GM08714 (cell line): ENCODE measurements at regions not wholly inside any gene's neighbourhood (a gene's known extent, or its start where the extent isn't known, plus 50 kb on each side); places are given as distances from the start of the nearest gene placed in this dataset.

Source experiments
- H3K4me3 ChIP-seq: fragments of 200-500 bp; sonication (Bioruptor generic); 2 replicates; pipeline ENCODE4 v1.5.1; 2014; ENCODE audit warnings: mild to moderate bottlenecking, low read length, inconsistent platforms
- ZNF274 ChIP-seq: IDR thresholded peaks from 2 replicates; pipeline ENCODE4 v1.6.1; 2012; ENCODE audit warnings: mild to moderate bottlenecking, low read depth, low read length

DNA sequence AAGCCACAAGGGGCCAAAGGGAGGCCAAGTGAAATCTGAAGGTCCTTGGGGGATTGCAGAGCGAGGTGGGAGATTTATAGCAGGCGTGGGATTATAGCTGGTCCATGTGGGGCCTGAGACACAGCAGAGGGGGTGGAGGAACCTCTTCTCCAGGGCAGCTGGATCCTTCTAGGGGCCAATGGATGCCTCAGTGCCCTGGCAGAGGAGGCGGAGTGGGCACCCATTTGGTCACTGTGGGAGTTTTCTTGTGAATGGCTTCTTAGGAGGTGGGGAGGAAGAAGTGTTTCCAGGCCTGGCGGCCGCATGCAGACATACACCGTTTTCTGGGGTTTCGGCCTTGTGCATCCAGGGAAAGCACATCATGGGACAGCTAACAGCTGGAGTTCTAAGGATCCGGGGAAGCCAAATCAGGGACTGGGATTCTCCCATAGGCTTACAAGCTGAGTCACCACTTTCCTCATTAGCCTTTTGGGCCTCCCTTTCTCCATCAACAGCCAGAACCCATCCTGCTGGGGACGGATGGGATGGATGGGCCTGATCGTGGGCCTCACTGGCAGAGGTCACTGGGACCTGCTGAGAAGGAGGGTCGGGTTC lies 76.5 kb downstream of the RHOU start:
- no peak for TF ChIP-seq ZNF274

DNA sequence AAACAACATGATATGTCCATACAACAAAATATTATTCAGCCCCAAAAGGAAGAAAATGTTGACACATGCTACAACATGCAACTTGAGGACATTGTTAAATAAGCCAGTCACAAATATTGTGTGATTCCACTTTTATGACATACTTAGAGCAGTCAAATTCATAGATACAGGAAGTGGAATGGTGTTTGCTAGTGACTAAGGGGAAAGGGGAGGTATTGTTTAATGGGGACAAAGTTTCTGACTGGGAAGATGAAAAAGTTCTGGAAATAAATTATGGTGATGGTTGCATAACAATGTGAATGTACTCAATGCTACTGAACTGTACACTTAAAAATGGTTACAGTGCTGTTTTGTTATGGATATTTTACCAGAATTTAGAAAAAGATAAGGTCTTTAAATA lies 77.7 kb downstream of the RHOU start:
- no peak overlapping the region for H3K4me3 ChIP-seq
- TF ChIP-seq ZNF274 = no peak

More for the DNA sequence above, 76.5 kb downstream of the RHOU start:
- no peak overlapping the region for H3K4me3 ChIP-seq

DNA sequence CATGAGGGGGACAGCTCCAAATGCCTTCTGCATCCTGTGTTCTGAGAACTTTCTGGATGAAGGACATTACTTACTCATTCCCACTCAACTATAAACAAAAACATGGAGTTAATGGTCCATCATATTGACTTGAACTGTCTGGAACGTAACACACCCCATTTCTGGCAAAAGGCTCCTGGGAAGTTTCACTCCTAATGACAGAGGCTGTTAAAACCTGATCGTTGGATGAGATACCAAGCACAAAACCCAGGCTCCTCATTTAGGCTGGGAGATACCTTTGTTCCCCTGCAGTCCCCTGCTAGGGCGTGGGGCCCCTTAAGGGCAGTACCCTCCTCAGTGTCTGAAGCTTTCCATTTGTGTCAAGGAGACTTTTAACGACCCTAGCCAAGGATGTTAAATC lies 78.9 kb downstream of the RHOU start:
- TF ChIP-seq ZNF274 = no peak
- H3K4me3 ChIP-seq = no peak overlapping the region

DNA sequence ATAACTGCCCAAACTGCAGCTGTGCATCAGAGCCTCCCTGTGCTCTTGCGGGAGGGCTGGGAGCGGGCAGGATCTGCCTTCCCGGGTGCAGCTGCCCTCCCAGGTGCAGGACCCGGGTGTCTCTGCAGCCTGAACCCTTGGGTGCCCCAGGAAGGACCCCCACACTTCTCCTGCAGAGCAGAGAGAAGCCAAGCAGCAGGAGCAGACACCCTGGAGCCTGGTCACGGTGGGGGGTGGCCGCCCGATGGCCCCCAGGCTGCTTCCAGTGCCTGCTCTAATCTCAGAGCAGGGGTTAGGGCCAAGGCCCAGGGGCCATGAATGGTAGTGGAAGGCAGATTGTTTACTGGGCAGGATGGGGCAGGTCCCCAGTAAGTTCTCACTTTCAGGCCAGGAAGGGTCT lies 83.0 kb downstream of the RHOU start:
- H3K4me3 ChIP-seq = no peak overlapping the region
- no peak for TF ChIP-seq ZNF274

DNA sequence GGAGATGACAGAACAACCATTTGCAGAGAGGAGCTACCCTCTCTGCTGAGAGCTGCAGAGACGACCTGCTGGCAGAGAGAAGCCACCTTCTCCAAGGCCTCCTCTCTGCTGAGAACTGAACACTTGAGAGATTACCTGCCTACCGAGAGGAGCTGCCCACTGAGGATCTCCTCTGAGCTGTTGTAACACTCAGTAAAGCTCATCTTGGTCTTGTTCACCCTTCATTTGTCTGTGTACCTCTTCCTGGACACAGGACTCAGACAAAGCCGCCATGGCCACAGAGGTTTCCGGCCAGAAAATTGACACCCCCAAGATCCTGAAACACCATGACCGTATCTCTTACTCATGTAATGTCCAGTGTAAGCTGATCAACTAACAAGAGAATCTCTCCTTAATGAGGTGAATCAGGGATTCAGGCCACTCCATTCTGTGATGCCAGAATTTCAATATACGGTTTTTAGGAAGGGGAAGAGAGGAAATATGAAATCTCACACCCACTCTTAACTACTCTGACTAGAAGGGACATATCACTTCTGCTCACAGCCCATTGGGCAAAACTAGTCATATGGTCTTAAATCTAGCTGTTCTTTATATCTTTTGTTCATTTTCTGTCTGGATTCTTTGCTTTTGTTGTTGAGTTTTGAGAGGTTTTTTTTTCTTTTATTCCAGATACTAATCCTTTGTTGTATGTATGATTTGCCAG lies 83.8 kb downstream of the RHOU start:
- TF ChIP-seq ZNF274 = no peak
- H3K4me3 ChIP-seq = no peak overlapping the region

DNA sequence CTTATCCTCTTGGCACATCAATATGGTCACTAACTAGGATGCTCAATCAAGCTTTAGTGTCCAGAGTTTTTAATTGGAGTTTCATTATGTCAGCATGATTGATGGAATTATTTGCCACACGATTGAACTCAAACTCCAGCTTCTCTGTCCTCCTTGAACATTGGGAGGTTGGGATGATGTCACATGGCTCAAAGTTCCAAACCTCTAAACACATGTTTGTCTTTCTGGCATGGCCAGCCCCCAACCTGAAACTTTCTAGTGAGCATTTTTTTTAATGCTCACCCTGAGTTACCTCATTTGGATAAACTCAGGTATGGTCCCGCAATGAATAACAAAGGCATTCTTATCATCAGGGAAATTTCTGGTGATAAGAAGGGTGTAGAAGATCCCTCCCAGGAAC lies 86.0 kb downstream of the RHOU start:
- TF ChIP-seq ZNF274 = no peak
- no peak overlapping the region; the same call in 1 of the 2 replicates for H3K4me3 ChIP-seq

DNA sequence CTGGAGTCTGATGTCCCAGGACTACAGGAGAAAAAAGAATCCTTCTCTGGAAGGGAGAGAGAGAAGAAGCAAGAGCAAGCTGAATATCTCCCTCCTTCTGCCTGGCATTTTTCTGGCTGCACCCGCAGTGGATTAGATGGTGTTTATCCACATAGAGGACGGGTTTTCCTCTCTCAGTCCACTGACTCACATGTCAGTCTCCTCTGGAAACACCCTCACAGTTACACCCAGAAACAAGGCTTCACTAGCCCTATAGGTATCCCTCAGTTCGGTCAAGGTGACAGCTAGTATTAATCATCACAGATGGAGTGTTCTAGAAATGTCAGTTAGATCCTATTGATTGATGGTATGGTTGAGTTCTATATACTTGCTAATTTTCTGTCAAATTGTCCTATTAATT lies 87.9 kb downstream of the RHOU start:
- TF ChIP-seq ZNF274 = no peak

DNA sequence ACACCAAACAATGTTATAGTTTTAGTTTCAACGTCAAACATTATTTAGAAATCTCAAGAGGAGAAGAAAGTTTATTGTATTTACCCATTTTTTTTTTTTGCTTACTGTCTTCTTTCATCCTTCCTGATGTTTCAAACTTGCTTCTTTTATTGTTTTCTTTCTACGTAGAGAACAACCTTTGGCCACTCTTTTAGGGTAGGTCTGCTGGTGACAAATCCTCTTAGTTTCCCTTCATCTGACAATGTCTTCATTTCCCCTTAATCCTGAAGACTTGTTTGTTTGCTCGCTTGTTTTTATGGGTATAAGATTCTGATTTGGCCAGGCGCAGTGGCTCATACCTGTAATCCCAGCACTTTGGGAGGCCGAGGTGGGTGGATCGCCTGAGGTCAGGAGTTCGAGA lies 89.1 kb downstream of the RHOU start:
- H3K4me3 ChIP-seq = no peak overlapping the region
- TF ChIP-seq ZNF274 = no peak

More for the DNA sequence above, 87.9 kb downstream of the RHOU start:
- H3K4me3 ChIP-seq = no peak overlapping the region

DNA sequence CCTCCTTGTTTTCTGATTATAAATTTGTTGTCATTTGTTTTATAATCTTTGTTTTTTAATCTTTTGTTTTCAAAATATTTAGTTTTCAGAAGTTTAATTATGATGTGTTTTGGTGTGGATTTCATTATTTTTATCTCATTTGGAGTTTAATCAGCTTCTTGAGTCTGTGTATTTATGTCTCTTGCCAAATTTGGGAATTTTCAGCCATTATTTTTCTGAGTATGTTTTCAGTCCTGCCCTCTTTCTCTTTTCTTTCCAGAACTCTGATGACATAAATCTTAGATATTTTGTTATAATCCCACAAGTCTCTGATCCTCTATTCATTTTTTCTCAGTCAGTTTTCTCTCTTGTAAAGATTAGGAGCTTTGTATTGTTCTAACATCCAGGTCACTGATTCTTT lies 89.8 kb downstream of the RHOU start:
- no peak overlapping the region for H3K4me3 ChIP-seq
- no peak for TF ChIP-seq ZNF274

DNA sequence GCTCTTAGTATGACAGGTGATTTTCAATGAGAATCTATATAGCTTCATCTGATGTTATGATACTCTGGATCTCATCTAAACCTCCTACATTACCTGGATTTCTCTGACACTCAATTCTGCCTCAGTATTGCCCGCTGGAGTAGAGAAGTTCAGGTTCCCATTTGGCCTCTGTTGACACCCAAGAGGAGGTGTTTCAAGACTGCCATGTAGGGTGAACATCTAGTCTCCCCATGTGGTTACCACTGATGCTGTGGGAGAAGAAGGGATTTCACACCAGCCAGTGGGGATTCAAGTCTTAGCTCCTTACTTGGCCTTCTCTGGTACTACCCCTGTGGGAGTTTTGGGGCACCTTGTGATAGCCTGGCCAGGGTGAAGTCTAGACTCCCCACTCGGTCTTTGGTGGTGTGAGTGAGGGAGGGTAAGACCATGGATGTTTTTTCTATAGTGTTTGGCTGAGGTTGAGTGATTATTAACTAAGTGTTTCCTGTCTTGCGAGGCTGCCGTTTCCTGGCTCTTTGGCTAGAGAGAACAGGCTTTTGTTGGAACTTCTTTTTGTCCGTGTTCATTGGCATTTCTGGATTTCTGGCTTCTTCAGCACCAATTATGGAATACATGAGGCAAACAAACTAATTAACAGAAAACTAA lies 90.7 kb downstream of the RHOU start:
- no peak overlapping the region; the same call in 1 of the 2 replicates for H3K4me3 ChIP-seq
- TF ChIP-seq ZNF274 = no peak

DNA sequence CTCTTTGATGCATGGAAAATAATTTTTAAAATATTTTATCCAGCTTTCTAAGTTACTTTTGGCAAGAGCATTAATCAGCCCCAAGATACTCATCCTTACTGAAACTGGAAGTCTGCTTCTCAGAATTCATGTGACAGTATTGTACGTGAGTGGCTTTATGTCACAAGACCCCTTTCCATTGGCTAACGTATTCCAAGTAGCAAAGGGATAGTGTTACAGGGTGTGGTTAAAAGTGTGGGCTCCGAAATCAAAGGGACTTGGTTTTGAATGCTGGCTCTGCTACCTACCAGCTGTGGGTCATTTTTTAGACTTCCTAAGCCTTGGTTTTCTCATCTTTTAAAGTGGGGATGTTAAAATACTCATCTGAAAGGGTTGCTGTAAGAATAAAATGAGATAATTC lies 91.7 kb downstream of the RHOU start:
- H3K4me3 ChIP-seq = no peak overlapping the region
- TF ChIP-seq ZNF274 = no peak

DNA sequence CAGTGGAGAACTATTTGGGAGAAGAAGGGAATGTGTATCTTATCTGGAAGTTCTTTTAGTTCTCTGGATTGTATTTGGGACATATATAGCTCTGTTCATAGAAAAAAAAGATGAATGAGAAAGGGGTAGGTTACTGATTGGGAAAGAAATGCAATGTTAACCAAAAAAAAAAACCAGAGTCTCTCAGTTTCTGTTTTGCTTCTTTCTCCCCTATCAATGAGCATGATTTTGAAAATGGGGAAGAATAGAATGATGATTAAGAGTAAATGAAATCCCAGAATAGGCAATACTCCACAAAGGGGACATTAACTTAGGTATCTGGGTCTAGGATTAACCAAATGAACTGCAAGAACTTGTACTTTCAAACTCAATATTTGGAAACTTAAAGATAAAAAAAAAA lies 92.9 kb downstream of the RHOU start:
- no peak overlapping the region for H3K4me3 ChIP-seq
- TF ChIP-seq ZNF274 = no peak

DNA sequence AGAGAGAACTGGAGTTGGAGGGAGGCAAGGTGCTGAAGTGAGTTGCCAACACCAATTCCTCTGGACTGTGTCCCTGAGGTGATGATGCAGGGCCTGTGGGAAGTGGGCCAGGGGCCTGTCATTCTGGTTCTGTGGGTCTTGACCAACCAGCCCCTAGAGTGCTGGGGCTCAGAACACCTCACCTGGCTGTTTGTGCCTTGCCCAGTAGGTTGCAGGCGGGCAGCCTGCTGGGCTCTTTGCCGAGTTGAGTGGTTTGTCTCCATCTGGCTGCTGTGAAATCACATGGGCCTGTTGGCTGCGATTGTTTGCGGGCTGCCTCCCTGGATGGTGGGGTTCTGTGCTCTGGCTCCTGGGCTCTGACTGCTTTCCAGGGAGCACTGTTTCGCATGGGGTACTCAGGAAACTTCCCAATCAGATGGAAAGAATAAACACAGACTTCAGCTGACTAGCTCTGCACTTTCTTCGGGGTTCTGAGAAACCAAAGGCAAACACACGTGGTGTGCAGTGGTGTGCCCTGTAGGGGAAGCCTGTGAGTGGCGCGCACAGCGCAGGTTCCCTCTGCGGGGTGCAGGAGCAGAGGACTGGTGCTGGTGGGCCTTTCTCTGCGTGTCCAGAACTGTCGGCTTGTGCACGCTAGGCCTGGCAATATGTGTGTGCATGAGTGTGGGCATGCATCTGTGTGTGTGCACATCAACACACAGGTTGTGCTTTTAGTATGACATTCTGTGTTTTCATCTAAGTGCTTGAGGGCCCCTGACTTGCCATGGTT lies 95.1 kb downstream of the RHOU start:
- TF ChIP-seq ZNF274 = no peak
- no peak overlapping the region for H3K4me3 ChIP-seq

DNA sequence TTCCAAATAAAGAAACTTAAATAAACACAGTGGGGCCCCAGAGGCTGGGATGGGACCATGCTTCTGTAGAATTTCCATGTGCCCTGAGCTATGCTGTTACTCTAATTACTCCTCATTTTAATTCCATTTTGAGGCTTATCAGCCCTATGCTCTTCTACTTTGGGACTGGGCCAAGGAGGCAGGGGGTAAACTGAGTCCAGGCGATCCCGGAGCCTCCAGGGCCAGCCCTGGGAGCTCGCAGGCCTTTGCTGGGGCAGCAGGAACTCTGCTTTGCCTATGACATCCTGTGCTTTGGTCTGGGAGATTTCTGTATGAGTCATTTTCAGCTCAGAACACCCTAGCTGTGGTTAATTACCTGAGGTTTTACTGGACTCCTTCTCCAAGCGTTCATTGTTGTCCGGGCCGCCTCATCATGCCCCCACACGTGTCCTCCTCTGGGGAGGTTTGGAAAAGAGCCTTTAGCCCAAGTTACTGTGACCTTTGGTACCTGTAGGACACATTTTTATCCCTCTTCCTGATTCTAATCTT lies 95.7 kb downstream of the RHOU start:
- no peak for TF ChIP-seq ZNF274
- H3K4me3 ChIP-seq = no peak overlapping the region
